HFFc6 (cell line): ENCODE measurements at regions not wholly inside any gene's neighbourhood (a gene's known extent, or its start where the extent isn't known, plus 50 kb on each side); places are given as distances from the start of the nearest gene placed in this dataset.
"Not testable (repeated sequence)": the region's sequence is repeated elsewhere in the genome, so short reads cannot be mapped to it uniquely, and the experiment has no call there.

Experiments
- DNase-seq: peaks from one replicate; pipeline ENCODE4 v3.0.0-alpha.2; 2018
- H3K27ac Mint-ChIP-seq: 2 replicates; pipeline ENCODE4 v1.8.0; 2020; ENCODE audit warnings: mild to moderate bottlenecking, mixed read lengths
- H3K27me3 Mint-ChIP-seq: 2 replicates; pipeline ENCODE4 v1.8.0; 2021; ENCODE audit warnings: mild to moderate bottlenecking, moderate library complexity, mixed read lengths; ENCODE audit not compliant: insufficient read depth
- H3K36me3 Mint-ChIP-seq: 2 replicates; pipeline ENCODE4 v1.8.0; 2021; ENCODE audit warnings: low read depth, mixed read lengths
- H3K4me1 Mint-ChIP-seq: 2 replicates; pipeline ENCODE4 v1.8.0; 2020; ENCODE audit warnings: low read depth, mixed read lengths
- H3K4me3 Mint-ChIP-seq: 2 replicates; pipeline ENCODE4 v1.8.0; 2020; ENCODE audit warnings: mild to moderate bottlenecking, moderate library complexity, mixed read lengths
- H3K9me3 Mint-ChIP-seq: 2 replicates; pipeline ENCODE4 v1.8.0; 2020; ENCODE audit warnings: mild to moderate bottlenecking, mixed read lengths
- CTCF ChIP-seq: fragments of 200-600 bp; sonication (generic); IDR thresholded peaks from 2 replicates; pipeline ENCODE4 v1.5.0; 2021; ENCODE audit warnings: antibody characterized with exemption, mild to moderate bottlenecking

GRCh38 chr16:8032406-8032805 is 557.9 kb downstream of the TMEM114 start:
- Mint-ChIP-seq H3K36me3 (no peaks in the 10 kb centered on the region; the same call in 1 of the 2 replicates), H3K27ac (no peak overlapping the region), H3K4me3 (no peak overlapping the region), H3K27me3 (no peaks in the 10 kb centered on the region), H3K9me3 (peaks cover 28% of the 10 kb centered on the region), H3K4me1 (no peaks in the 10 kb centered on the region)
- TF ChIP-seq CTCF: no peak
- DNase-seq: no peak

GRCh38 chr16:8030004-8030403 is 560.3 kb downstream of the TMEM114 start:
- peaks cover 21% of the 10 kb centered on the region for H3K9me3 Mint-ChIP-seq
- not testable (repeated sequence) for H3K27ac Mint-ChIP-seq, DNase-seq, H3K4me1 Mint-ChIP-seq, H3K36me3 Mint-ChIP-seq, H3K4me3 Mint-ChIP-seq, H3K27me3 Mint-ChIP-seq

GRCh38 chr16:8026450-8026849 is 563.9 kb downstream of the TMEM114 start:
- peaks cover 30% of the 10 kb centered on the region for H3K9me3 Mint-ChIP-seq
- H3K27ac Mint-ChIP-seq: no peak overlapping the region
- no peak for TF ChIP-seq CTCF
- no peak overlapping the region for H3K4me3 Mint-ChIP-seq
- H3K4me1 Mint-ChIP-seq: no peaks in the 10 kb centered on the region
- DNase-seq: no peak
- H3K27me3 Mint-ChIP-seq: no peaks in the 10 kb centered on the region
- no peaks in the 10 kb centered on the region; the same call in 1 of the 2 replicates for H3K36me3 Mint-ChIP-seq

GRCh38 chr16:8023326-8023725 is 567.0 kb downstream of the TMEM114 start:
- no peaks in the 10 kb centered on the region for H3K4me1 Mint-ChIP-seq
- no peak overlapping the region for H3K4me3 Mint-ChIP-seq
- H3K9me3 Mint-ChIP-seq: peaks cover 29% of the 10 kb centered on the region
- no peak for DNase-seq
- no peaks in the 10 kb centered on the region; the same call in 1 of the 2 replicates for H3K36me3 Mint-ChIP-seq
- no peak overlapping the region for H3K27ac Mint-ChIP-seq
- H3K27me3 Mint-ChIP-seq: no peaks in the 10 kb centered on the region
- TF ChIP-seq CTCF: no peak

GRCh38 chr16:8005096-8005860 is 585.0 kb downstream of the TMEM114 start:
- no peak for TF ChIP-seq CTCF
- Mint-ChIP-seq H3K27me3 (no peaks in the 10 kb centered on the region; the same call in 1 of the 2 replicates), H3K4me1 (no peaks in the 10 kb centered on the region), H3K4me3 (no peak overlapping the region), H3K36me3 (peaks cover 3% of the 10 kb centered on the region; the same call in 1 of the 2 replicates), H3K27ac (no peak overlapping the region), H3K9me3 (peaks cover 44% of the 10 kb centered on the region)
- DNase-seq: no peak

- peaks cover 3% of the 10 kb centered on the region; the same call in 1 of the 2 replicates for H3K36me3 Mint-ChIP-seq
- no peak overlapping the region for H3K27ac Mint-ChIP-seq
- peaks cover 62% of the 10 kb centered on the region for H3K9me3 Mint-ChIP-seq
- no peak for DNase-seq
- H3K27me3 Mint-ChIP-seq: no peaks in the 10 kb centered on the region
- H3K4me3 Mint-ChIP-seq: no peak overlapping the region
- H3K4me1 Mint-ChIP-seq: no peaks in the 10 kb centered on the region
- TF ChIP-seq CTCF: no peak
Measured at GRCh38 chr16:7998789-7999453, 591.4 kb downstream of the TMEM114 start.
